Muscle of leg (tissue), 3 donors: ENCODE measurements at regions not wholly inside any gene's neighbourhood (a gene's known extent, or its start where the extent isn't known, plus 50 kb on each side); places are given as distances from the start of the nearest gene placed in this dataset.
A peak's percentile ranks its signal among the peaks of the same experiment; 100 is the strongest.

ENCODE experiments used
- DNase-seq: peaks from one replicate; pipeline ENCODE4 v3.0.0; 2013
- H3K27ac ChIP-seq: one replicate; pipeline ENCODE4 v1.5.1; 2013; ENCODE audit warnings: mild to moderate bottlenecking, low read length, control low read depth
- H3K27me3 ChIP-seq: one replicate; pipeline ENCODE4 v1.6.1; 2013; ENCODE audit warnings: low read length; ENCODE audit not compliant: control insufficient read depth, insufficient read depth
- H3K36me3 ChIP-seq: one replicate; pipeline ENCODE4 v1.6.1; 2013; ENCODE audit warnings: low read length; ENCODE audit not compliant: control insufficient read depth, insufficient read depth
- H3K4me1 ChIP-seq: one replicate; pipeline ENCODE4 v1.6.1; 2013; ENCODE audit warnings: low read length; ENCODE audit not compliant: control insufficient read depth, insufficient read depth
- H3K4me3 ChIP-seq: one replicate; pipeline ENCODE4 v1.5.1; 2013; ENCODE audit warnings: low read length, control low read depth
- H3K9me3 ChIP-seq: replicated peaks from 2 replicates; pipeline ENCODE4 v1.6.1; 2013; ENCODE audit warnings: low read depth, low read length; ENCODE audit not compliant: control insufficient read depth
- WGBS: methylation state at CpG from one replicate; pipeline ENCODE4 v1.1.5; 2013; ENCODE audit warnings: missing lambda C conversion rate; ENCODE audit not compliant: insufficient coverage; 5-methylcytosine and 5-hydroxymethylcytosine counted together

GRCh38 chr2:48098539-48098938, 192.2 kb upstream of the FBXO11 start:
- peaks cover 6% of the 10 kb centered on the region for H3K9me3 ChIP-seq
- no peak for DNase-seq
- H3K27ac ChIP-seq, result no peak overlapping the region
- H3K27me3 ChIP-seq, result no peaks in the 10 kb centered on the region
- no peaks in the 10 kb centered on the region for H3K4me1 ChIP-seq
- H3K36me3 ChIP-seq, result peaks cover 2% of the 10 kb centered on the region
- 100% methylated on average over 1 of the region's 1 CpG for WGBS
- no peak overlapping the region for H3K4me3 ChIP-seq

GRCh38 chr2:48104418-48104817, 198.1 kb upstream of the FBXO11 start:
- H3K27ac ChIP-seq, result no peak overlapping the region
- no peak overlapping the region for H3K4me3 ChIP-seq
- DNase-seq, result no peak
- H3K4me1 ChIP-seq, result peaks cover 13% of the 10 kb centered on the region
- H3K27me3 ChIP-seq, result no peaks in the 10 kb centered on the region
- H3K36me3 ChIP-seq, result no peaks in the 10 kb centered on the region
- peaks cover 6% of the 10 kb centered on the region for H3K9me3 ChIP-seq

DNA sequence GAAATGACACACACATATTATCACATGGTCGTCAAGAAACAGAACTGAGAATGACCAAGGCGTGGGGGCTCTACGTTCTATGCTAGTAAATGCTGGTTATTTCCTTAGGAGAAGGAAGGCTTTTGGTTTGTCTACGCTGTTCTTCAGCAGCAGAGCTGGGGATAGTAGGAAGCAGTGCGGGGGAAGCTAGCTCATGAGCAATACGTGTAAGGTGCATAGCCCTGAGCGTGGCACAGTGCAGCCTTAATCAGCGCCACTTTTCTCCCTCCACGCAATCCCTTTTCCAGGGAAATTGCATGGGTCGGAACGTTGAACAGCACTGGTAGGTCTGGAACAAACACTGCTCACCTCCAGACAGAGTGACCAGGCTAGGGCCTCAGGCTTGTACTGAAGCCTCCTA, 199.6 kb upstream of the FBXO11 start:
- peaks cover 14% of the 10 kb centered on the region for H3K4me1 ChIP-seq
- H3K27me3 ChIP-seq, result no peaks in the 10 kb centered on the region
- DNase-seq, result peak; percentile 18
- no peaks in the 10 kb centered on the region for H3K9me3 ChIP-seq
- WGBS, result 78% methylated on average over 7 of the region's 11 CpGs
- H3K27ac ChIP-seq, result no peak overlapping the region
- no peak overlapping the region for H3K4me3 ChIP-seq
- no peaks in the 10 kb centered on the region for H3K36me3 ChIP-seq

DNA sequence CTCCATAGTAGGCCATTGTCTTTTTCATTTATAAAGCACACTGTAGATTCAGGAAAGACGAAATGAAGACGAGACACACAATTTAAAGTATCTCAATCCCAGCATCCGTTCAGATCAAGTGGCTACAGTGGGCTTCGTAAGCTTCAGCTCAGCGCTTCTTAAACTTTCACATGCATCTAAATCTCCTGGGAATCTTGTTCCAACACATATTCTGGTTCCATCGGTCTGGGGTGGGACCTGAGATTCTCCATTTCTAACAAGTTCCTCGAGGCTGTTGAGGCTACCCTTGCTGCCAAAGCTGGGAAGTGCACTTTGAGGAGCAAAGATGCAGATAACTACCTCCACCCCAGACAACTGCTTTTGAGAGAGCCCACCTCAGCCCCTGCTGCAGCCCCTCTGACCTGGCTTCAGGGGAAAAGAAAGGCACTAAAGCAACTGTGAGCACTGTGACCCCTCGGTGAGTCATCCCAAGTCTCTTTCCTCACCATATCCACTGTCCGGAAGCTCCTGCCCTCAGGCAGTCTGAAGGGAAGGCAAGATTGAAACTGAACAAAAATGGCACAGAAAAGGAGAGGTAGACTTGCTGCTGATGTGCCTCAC, 201.1 kb upstream of the FBXO11 start:
- WGBS, result 42% methylated on average over 8 of the region's 9 CpGs
- DNase-seq, result peak; percentile 27
- no peaks in the 10 kb centered on the region for H3K9me3 ChIP-seq
- H3K4me1 ChIP-seq, result peaks cover 22% of the 10 kb centered on the region
- no peak overlapping the region for H3K4me3 ChIP-seq
- no peaks in the 10 kb centered on the region for H3K27me3 ChIP-seq
- no peaks in the 10 kb centered on the region for H3K36me3 ChIP-seq
- H3K27ac ChIP-seq, result no peak overlapping the region

DNA sequence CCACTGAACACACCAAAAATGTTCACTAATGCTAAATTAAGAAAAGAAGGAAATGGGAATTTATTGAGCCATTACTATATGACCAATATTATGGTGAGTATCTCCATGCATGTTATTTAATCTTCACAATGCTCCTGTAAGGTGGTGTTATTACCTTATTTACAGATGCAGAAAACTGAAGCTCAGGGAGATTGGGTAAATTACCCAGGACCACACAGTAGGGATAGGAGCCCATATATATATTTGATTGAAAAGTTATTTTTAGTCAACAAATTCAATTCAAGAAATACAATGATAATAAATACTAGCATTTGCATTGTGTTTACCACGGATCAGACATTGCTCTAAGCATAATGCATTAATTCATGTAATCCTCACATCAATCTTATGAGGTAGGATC, 202.2 kb upstream of the FBXO11 start:
- no CpG with 5 or more reads among the region's 1 CpG for WGBS
- DNase-seq, result no peak
- Histone ChIP-seq H3K36me3 (no peaks in the 10 kb centered on the region), H3K4me3 (no peak overlapping the region), H3K27me3 (no peaks in the 10 kb centered on the region), H3K27ac (no peak overlapping the region), H3K9me3 (no peaks in the 10 kb centered on the region), H3K4me1 (peaks cover 22% of the 10 kb centered on the region)

- no peaks in the 10 kb centered on the region for H3K27me3 ChIP-seq
- no peaks in the 10 kb centered on the region for H3K9me3 ChIP-seq
- H3K27ac ChIP-seq, result no peak overlapping the region
- H3K4me3 ChIP-seq, result no peak overlapping the region
- peaks cover 22% of the 10 kb centered on the region for H3K4me1 ChIP-seq
- no peaks in the 10 kb centered on the region for H3K36me3 ChIP-seq
- no peak for DNase-seq
- no CpG with 5 or more reads among the region's 4 CpGs for WGBS
Observed at GRCh38 chr2:48109491-48110204, 203.3 kb upstream of the FBXO11 start.

DNA sequence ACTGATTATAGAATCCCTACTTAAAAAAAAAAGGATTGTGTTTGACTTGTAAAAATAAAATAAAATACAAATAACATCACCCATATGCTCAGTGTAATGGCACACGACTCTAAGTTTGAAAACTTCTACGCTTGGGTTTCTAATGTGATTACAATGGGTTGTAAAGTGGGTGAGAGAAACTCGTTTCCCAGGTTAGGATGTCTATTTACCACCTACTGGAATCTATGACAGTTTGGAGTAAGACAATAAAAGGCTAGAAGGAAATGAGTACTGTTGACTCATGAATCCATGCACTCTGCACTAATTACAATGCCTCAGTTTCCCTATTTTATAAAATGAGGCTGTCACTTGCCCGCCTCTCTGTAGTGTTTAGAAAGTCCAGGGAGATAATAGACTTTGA, 204.0 kb upstream of the FOXN2 start:
- no peak overlapping the region for H3K27ac ChIP-seq
- H3K4me3 ChIP-seq, result no peak overlapping the region
- WGBS, result no CpG with 5 or more reads among the region's 4 CpGs
- H3K36me3 ChIP-seq, result no peaks in the 10 kb centered on the region
- peaks cover 22% of the 10 kb centered on the region for H3K4me1 ChIP-seq
- H3K9me3 ChIP-seq, result no peaks in the 10 kb centered on the region
- no peak for DNase-seq
- H3K27me3 ChIP-seq, result no peaks in the 10 kb centered on the region

DNA sequence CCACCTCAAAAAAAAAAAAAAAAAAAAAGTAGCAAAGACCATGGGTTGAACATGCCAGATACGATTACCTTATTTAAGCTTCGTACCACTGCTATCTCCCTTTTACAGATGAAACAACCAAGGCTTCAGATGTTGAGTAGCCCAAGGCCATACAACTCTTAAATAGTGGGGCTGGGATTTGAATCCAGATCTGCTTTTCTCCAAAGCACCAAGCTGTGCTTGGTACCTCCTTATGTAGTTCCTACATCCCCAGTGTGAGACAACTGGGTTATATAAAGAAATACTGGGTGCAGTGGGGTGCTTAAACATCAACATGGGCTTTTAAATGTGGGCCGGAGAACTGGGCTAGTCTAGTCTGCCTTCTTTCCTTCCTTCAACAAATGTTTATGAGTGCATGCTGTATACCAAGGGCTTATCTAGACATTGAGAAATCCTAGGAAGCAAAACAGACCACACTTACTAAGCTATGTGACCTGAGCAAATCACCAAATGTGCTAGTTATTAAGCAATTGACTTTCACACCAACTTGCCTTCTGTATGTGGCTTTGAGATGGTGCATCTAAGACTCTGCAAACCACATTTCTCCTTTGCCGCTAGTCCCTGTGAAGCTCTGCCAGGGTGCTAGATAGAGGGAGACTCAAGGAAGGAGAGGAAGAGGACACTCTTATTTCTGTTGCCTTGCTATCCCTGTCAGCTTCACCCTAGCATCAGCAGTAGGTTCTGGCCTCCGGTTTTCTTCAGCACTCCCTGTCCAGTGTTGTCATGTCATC, 201.4 kb upstream of the FOXN2 start:
- DNase-seq, result no peak
- Histone ChIP-seq H3K27me3 (no peaks in the 10 kb centered on the region), H3K9me3 (no peaks in the 10 kb centered on the region), H3K27ac (no peak overlapping the region), H3K4me3 (no peak overlapping the region), H3K4me1 (peaks cover 8% of the 10 kb centered on the region), H3K36me3 (no peaks in the 10 kb centered on the region)
- 73% methylated on average over 2 of the region's 5 CpGs for WGBS

DNA sequence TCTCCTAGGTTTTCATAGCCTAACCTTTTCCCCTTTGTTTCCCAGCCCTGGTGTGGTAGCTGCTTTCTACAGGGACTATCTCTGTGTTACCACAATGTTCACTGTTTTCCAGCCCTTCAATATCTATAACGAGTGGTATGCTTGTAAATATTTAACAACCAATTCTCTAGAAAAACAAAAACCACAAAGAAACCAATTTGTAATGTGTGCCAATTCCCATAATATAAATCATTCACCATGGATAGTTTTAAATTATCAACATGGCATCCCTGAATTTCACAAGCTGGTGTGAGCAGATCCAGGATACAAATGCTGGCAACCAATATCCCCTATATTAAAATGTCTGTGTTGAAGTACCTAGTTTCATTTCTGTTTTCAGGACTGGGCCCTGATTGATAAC, 200.7 kb upstream of the FOXN2 start:
- H3K9me3 ChIP-seq, result no peaks in the 10 kb centered on the region
- H3K4me3 ChIP-seq, result no peak overlapping the region
- no CpG with 5 or more reads among the region's 1 CpG for WGBS
- no peak for DNase-seq
- H3K27ac ChIP-seq, result no peak overlapping the region
- H3K27me3 ChIP-seq, result no peaks in the 10 kb centered on the region
- H3K4me1 ChIP-seq, result peaks cover 8% of the 10 kb centered on the region
- no peaks in the 10 kb centered on the region for H3K36me3 ChIP-seq

GRCh38 chr2:48114256-48114655, 200.2 kb upstream of the FOXN2 start:
- Histone ChIP-seq H3K27ac (no peak overlapping the region), H3K36me3 (no peaks in the 10 kb centered on the region), H3K4me1 (peaks cover 8% of the 10 kb centered on the region), H3K4me3 (no peak overlapping the region), H3K27me3 (no peaks in the 10 kb centered on the region), H3K9me3 (no peaks in the 10 kb centered on the region)
- 20% methylated on average over 1 of the region's 2 CpGs for WGBS
- DNase-seq, result no peak
